A549 (cell line): ENCODE measurements at regions not wholly inside any gene's neighbourhood (a gene's known extent, or its start where the extent isn't known, plus 50 kb on each side); places are given as distances from the start of the nearest gene placed in this dataset.

Experiments used
- ATAC-seq, 2 experiments: fragments of 200-7000 bp in 1 of 2; fragments of >200 bp in 1 of 2; cut with Nextera tagmentation in 1 of 2; cut with Tn5 transposase in 1 of 2; 3 replicates each; pipeline versions ENCODE4 v1.8.0 to v1.9.1; 2018 to 2020; ENCODE audit warnings: mild to moderate bottlenecking in 1 of 2, moderate library complexity in 1 of 2
- CTCF ChIA-PET: fragments of 300-600 bp; sonication (Branson Sonifier 250); formaldehyde crosslinking; extraction: SDS; loops from one replicate; lab custom pipeline; 2021; ENCODE audit warnings: antibody characterized with exemption, inconsistent platforms; lab: Yijun Ruan, JAX
- POLR2A ChIA-PET: fragments of 350-600 bp; formaldehyde crosslinking; extraction: SDS; loops from one replicate; lab custom pipeline; 2021; ENCODE audit warnings: antibody characterized with exemption, inconsistent platforms; lab: Yijun Ruan, JAX
- DNase-seq, 2 experiments: peaks; one replicate each; pipeline versions ENCODE4 v3.0.0 to v3.0.0-alpha.2; 2011 to 2016; ENCODE audit warnings: low read depth in 1 of 2, low spot score in 1 of 2
- FAIRE-seq: peaks from 2 replicates; lab custom pipeline; 2011; peaks lifted over from hg19 to GRCh38; lab: Jason Lieb, UNC
- H3K27ac ChIP-seq, 2 experiments: fragments of >200 bp; sonication (Bioruptor Twin); formaldehyde crosslinking; 3 replicates each; pipeline ENCODE4 v1.5.1; 2016 to 2017
- H3K4me1 ChIP-seq: fragments of >200 bp; sonication (Bioruptor Twin); formaldehyde crosslinking; 3 replicates; pipeline ENCODE4 v1.6.1; 2016
- H3K4me2 ChIP-seq: fragments of >200 bp; sonication (Bioruptor Twin); formaldehyde crosslinking; 3 replicates; pipeline ENCODE4 v1.6.1; 2016
- H3K4me3 ChIP-seq: fragments of >200 bp; sonication (Bioruptor Twin); formaldehyde crosslinking; 3 replicates; pipeline ENCODE4 v1.5.1; 2016
- H3K9me3 ChIP-seq: fragments of >200 bp; sonication (Bioruptor Twin); formaldehyde crosslinking; 3 replicates; pipeline ENCODE4 v1.6.1; 2016
- ATOH8 ChIP-seq: fragments of 250-450 bp; sonication (Bioruptor Pico); IDR thresholded peaks from 2 replicates; pipeline ENCODE4 v1.5.0; 2020; ENCODE audit warnings: low read depth, mild to moderate bottlenecking, moderate library complexity
- CBX8 ChIP-seq: fragments of 200-600 bp; sonication (generic); IDR thresholded peaks from 2 replicates; pipeline ENCODE4 v1.6.1; 2016
- CHD2 ChIP-seq: fragments of 150-350 bp; IDR thresholded peaks from 2 replicates; pipeline ENCODE4 v1.6.1; 2014; ENCODE audit warnings: low read length; ENCODE audit not compliant: partially characterized antibody
- CTCF ChIP-seq: fragments of >200 bp; sonication (Bioruptor Twin); formaldehyde crosslinking; IDR thresholded peaks from 3 replicates; pipeline ENCODE4 v1.5.1; 2016
- E2F6 ChIP-seq: IDR thresholded peaks from 2 replicates; pipeline ENCODE4 v1.6.1; 2012; ENCODE audit warnings: low read depth, borderline replicate concordance
- ELK1 ChIP-seq: fragments of 150-350 bp; IDR thresholded peaks from 2 replicates; pipeline ENCODE4 v1.6.1; 2014; ENCODE audit warnings: low read depth, mild to moderate bottlenecking, low read length
- ESRRA ChIP-seq: fragments of 150-350 bp; IDR thresholded peaks from 2 replicates; pipeline ENCODE4 v1.6.1; 2014; ENCODE audit warnings: mild to moderate bottlenecking, low read length, borderline replicate concordance
- HDAC2 ChIP-seq: fragments of 200-600 bp; sonication (generic); IDR thresholded peaks from 2 replicates; pipeline ENCODE4 v1.6.1; 2016
- HMGXB4 ChIP-seq: fragments of 250-450 bp; sonication (Bioruptor Pico); IDR thresholded peaks from 2 replicates; pipeline ENCODE4 v1.5.0; 2021; ENCODE audit warnings: mild to moderate bottlenecking, moderate library complexity, borderline replicate concordance
- HOXB5 ChIP-seq: fragments of 250-450 bp; sonication (Bioruptor Pico); IDR thresholded peaks from 2 replicates; pipeline ENCODE4 v1.5.0; 2020; ENCODE audit warnings: mild to moderate bottlenecking, moderate library complexity
- JUN ChIP-seq, 2 experiments: fragments of >200 bp; sonication (Bioruptor Twin); formaldehyde crosslinking; IDR thresholded peaks; 2 replicates in 1 of 2; 3 replicates in 1 of 2; pipeline ENCODE4 v1.6.1; 2016 to 2017
- KDM1A ChIP-seq: fragments of 200-600 bp; sonication (generic); IDR thresholded peaks from 2 replicates; pipeline ENCODE4 v1.6.1; 2016; ENCODE audit warnings: low read depth, mild to moderate bottlenecking
- MYC ChIP-seq: IDR thresholded peaks from 2 replicates; pipeline ENCODE4 v1.6.1; 2012; ENCODE audit warnings: mild to moderate bottlenecking, inconsistent platforms, low read length, improper control_type of control experiment, borderline replicate concordance
- NR3C1 ChIP-seq: fragments of >200 bp; sonication (Bioruptor Twin); formaldehyde crosslinking; IDR thresholded peaks from 3 replicates; pipeline ENCODE4 v1.6.1; 2017
- PHF8 ChIP-seq: fragments of 200-600 bp; sonication (generic); IDR thresholded peaks from 2 replicates; pipeline ENCODE4 v1.6.1; 2016; ENCODE audit warnings: low read depth, mild to moderate bottlenecking, antibody characterized with exemption, moderate library complexity, borderline replicate concordance
- POLR2AphosphoS2 ChIP-seq: conservative IDR thresholded peaks from 2 replicates; pipeline ENCODE4 v1.6.1; 2012; ENCODE audit warnings: low read length, improper control_type of control experiment, inconsistent platforms
- RAD21 ChIP-seq, 2 experiments: fragments of >200 bp in 1 of 2; sonication (Bioruptor Twin) in 1 of 2; formaldehyde crosslinking in 1 of 2; IDR thresholded peaks in 1 of 2; conservative IDR thresholded peaks in 1 of 2; 2 replicates in 1 of 2; 3 replicates in 1 of 2; pipeline ENCODE4 v1.6.1; 2012 to 2018; ENCODE audit warnings: inconsistent platforms in 1 of 2
- RCOR1 ChIP-seq: fragments of 150-350 bp; IDR thresholded peaks from 2 replicates; pipeline ENCODE4 v1.6.1; 2014; ENCODE audit warnings: antibody characterized with exemption, low read length, low read depth
- RFX5 ChIP-seq: fragments of 450-650 bp; IDR thresholded peaks from 2 replicates; pipeline ENCODE4 v1.7.1; 2014; ENCODE audit warnings: antibody characterized with exemption, mild to moderate bottlenecking, moderate library complexity
- RNF2 ChIP-seq: fragments of 200-600 bp; sonication (generic); IDR thresholded peaks from 2 replicates; pipeline ENCODE4 v1.6.1; 2016; ENCODE audit warnings: low read depth, mild to moderate bottlenecking, antibody characterized with exemption, moderate library complexity, borderline replicate concordance
- USF2 ChIP-seq: fragments of 450-650 bp; IDR thresholded peaks from 2 replicates; pipeline ENCODE4 v1.6.1; 2014; ENCODE audit warnings: antibody characterized with exemption
- ZNF302 ChIP-seq: fragments of 250-450 bp; sonication (Bioruptor Pico); IDR thresholded peaks from 2 replicates; pipeline ENCODE4 v1.9.0; 2021; ENCODE audit warnings: inconsistent platforms, mild to moderate bottlenecking, moderate library complexity
- WGBS: methylation state at CpG from one replicate; pipeline ENCODE4 v1.1.6; 2017; ENCODE audit errors: missing lambda C conversion rate; 5-methylcytosine and 5-hydroxymethylcytosine counted together

GRCh38 chr9:87007711-87008366 lies 60.5 kb upstream of the GAS1 start:
- TF ChIP-seq MYC (no peak), HMGXB4 (CRISPR knock-in tag) (no peak), CBX8 (no peak), E2F6 (no peak), ZNF302 (no peak), USF2 (no peak)
- TF ChIP-seq, all 56 proteins: peak for 0
- no peak for DNase-seq
- ATAC-seq = no peak
- no peak overlapping the region for H3K4me3 ChIP-seq
- POLR2A ChIA-PET = no interaction called here
- no peaks in the 10 kb centered on the region for H3K4me1 ChIP-seq
- no peak overlapping the region for H3K27ac ChIP-seq
- WGBS = 48% methylated on average over 4 of the region's 4 CpGs
- no peak for FAIRE-seq
- CTCF ChIA-PET = interaction anchor here (0.5 kb wide), 1 partner anchor 1003 kb away, joined by 4 read pairs; no protein-coding TSS in a partner anchor
- no peaks in the 10 kb centered on the region for H3K9me3 ChIP-seq
- H3K4me2 ChIP-seq = no peak overlapping the region

- Histone ChIP-seq H3K27ac (no peak overlapping the region), H3K4me3 (no peak overlapping the region), H3K4me1 (no peaks in the 10 kb centered on the region), H3K9me3 (no peaks in the 10 kb centered on the region), H3K4me2 (no peak overlapping the region)
- DNase-seq (no peak), ATAC-seq (no peak), FAIRE-seq (no peak)
- TF ChIP-seq RAD21 (conservative IDR thresholded peaks at IDR 0.05 in 1 of 2, IDR thresholded peaks at IDR 0.05 in 1 of 2) (no peak), HOXB5 (CRISPR knock-in tag) (no peak), ATOH8 (no peak), E2F6 (no peak), RFX5 (no peak), KDM1A (no peak), PHF8 (no peak), ELK1 (no peak), POLR2AphosphoS2 (no peak), JUN (IDR thresholded peaks at IDR 0.05) (no peak)
- WGBS = 44% methylated on average over 4 of the region's 4 CpGs
- CTCF ChIA-PET = no interaction called here
- POLR2A ChIA-PET = no interaction called here
These were observed 61.4 kb upstream of the GAS1 start for GRCh38 chr9:87008667-87009066.

GRCh38 chr9:87010626-87011025 lies 63.3 kb upstream of the GAS1 start:
- FAIRE-seq (no peak), ATAC-seq (no peak), DNase-seq (no peak)
- 38% methylated on average over 3 of the region's 3 CpGs for WGBS
- no peak for TF ChIP-seq E2F6
- no peak for TF ChIP-seq HDAC2
- TF ChIP-seq CHD2 = no peak
- no peak for TF ChIP-seq RCOR1
- TF ChIP-seq CTCF = no peak
- no peak for TF ChIP-seq KDM1A
- no peak for TF ChIP-seq NR3C1
- no peak for TF ChIP-seq RNF2
- TF ChIP-seq ESRRA = no peak
- ChIA-PET CTCF (no interaction called here), POLR2A (no interaction called here)
- no peaks in the 10 kb centered on the region for H3K9me3 ChIP-seq
- no peak overlapping the region for H3K4me2 ChIP-seq
- H3K4me3 ChIP-seq = no peak overlapping the region
- no peak overlapping the region for H3K27ac ChIP-seq
- H3K4me1 ChIP-seq = no peaks in the 10 kb centered on the region
